ENCODE measurements at regions not wholly inside any gene's neighbourhood (a gene's known extent, or its start where the extent isn't known, plus 50 kb on each side); places are given as distances from the start of the nearest gene placed in this dataset.

GRCh38 chr18:42222557-42222956 lies 267.5 kb downstream of the PIK3C3 start:
- Histone ChIP-seq H2AFZ (ENCODE audit: low read depth) (no peak overlapping the region), H3K4me1 (ENCODE audit: control insufficient read depth in 1 of 2, insufficient read depth in 2 of 2, low read depth in 1 of 2, low read length in 1 of 2) (no peaks in the 10 kb centered on the region), H3K9ac (no peak overlapping the region), H3K79me2 (ENCODE audit: insufficient read depth) (no peaks in the 10 kb centered on the region), H3K4me2 (no peak overlapping the region), H3K9me3 (no peaks in the 10 kb centered on the region), H3K27me3 (ENCODE audit: insufficient read depth) (no peaks in the 10 kb centered on the region), H3K4me3 (ENCODE audit: low read depth in 2 of 2, low read length in 1 of 2) (no peak overlapping the region), H3K36me3 (replicated peaks in 1 of 2; ENCODE audit: control insufficient read depth in 1 of 2, insufficient read depth in 2 of 2, low read length in 1 of 2) (no peaks in the 10 kb centered on the region), H4K20me1 (ENCODE audit: insufficient read depth) (no peaks in the 10 kb centered on the region), H3F3A (replicated peaks; ENCODE audit: insufficient read depth) (no peaks in the 10 kb centered on the region), H3K27ac (ENCODE audit: low read depth in 2 of 2, low read length in 1 of 2) (no peak overlapping the region), H3K9me2 (no peaks in the 10 kb centered on the region)
- ChIA-PET POLR2A (no interaction called here), CTCF (interaction anchor here (1.1 to 1.4 kb wide), 2 partner anchors 13 to 17 kb away, joined by 3 read pairs; no protein-coding TSS in a partner anchor)
- no peak for DNase-seq
- WGBS (ENCODE audit: low lambda C conversion rate), result 6% methylated on average over 1 of the region's 1 CpG
- TF ChIP-seq EP300 (IDR thresholded peaks at IDR 0.05; ENCODE audit: borderline replicate concordance in 1 of 2, low read depth in 1 of 2, low read length in 1 of 2), result no peak
- no peak for TF ChIP-seq TCF12 (IDR thresholded peaks at IDR 0.05)
- no peak for TF ChIP-seq RCOR1 (IDR thresholded peaks at IDR 0.05; ENCODE audit: low read length)
- no peak for TF ChIP-seq FOSL2 (IDR thresholded peaks at IDR 0.05; ENCODE audit: borderline replicate concordance, low read depth)
- TF ChIP-seq GATA2 (CRISPR knock-in tag; IDR thresholded peaks at IDR 0.05), result no peak
- TF ChIP-seq JUND (IDR thresholded peaks at IDR 0.05), result no peak
- TF ChIP-seq GABPA (IDR thresholded peaks at IDR 0.05; ENCODE audit: low read depth), result no peak
- TF ChIP-seq NFIC (IDR thresholded peaks at IDR 0.05; ENCODE audit: borderline replicate concordance), result no peak
- no peak for TF ChIP-seq FOXJ3 (CRISPR knock-in tag; IDR thresholded peaks at IDR 0.05)
- TF ChIP-seq MAX (IDR thresholded peaks at IDR 0.05; ENCODE audit: low read depth), result no peak
- no peak for TF ChIP-seq RFX5 (IDR thresholded peaks at IDR 0.05; ENCODE audit: low read length)
- TF ChIP-seq SMC3 (IDR thresholded peaks at IDR 0.05; ENCODE audit: low read depth, low read length), result no peak
- TF ChIP-seq, protein P1, sequence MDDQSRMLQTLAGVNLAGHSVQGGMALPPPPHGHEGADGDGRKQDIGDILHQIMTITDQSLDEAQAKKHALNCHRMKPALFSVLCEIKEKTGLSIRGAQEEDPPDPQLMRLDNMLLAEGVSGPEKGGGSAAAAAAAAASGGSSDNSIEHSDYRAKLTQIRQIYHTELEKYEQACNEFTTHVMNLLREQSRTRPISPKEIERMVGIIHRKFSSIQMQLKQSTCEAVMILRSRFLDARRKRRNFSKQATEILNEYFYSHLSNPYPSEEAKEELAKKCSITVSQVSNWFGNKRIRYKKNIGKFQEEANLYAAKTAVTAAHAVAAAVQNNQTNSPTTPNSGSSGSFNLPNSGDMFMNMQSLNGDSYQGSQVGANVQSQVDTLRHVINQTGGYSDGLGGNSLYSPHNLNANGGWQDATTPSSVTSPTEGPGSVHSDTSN (IDR thresholded peaks at IDR 0.05), result no peak
- no peak for TF ChIP-seq ZBTB33 (IDR thresholded peaks at IDR 0.05; ENCODE audit: borderline replicate concordance, low read depth)
- TF ChIP-seq CHD2 (IDR thresholded peaks at IDR 0.05; ENCODE audit: low read length, partially characterized antibody), result no peak
- TF ChIP-seq USF2 (IDR thresholded peaks at IDR 0.05; ENCODE audit: borderline replicate concordance, low read depth, low read length), result no peak
- no peak for TF ChIP-seq TEAD4 (IDR thresholded peaks at IDR 0.05; ENCODE audit: borderline replicate concordance, insufficient read depth)
